ENCODE measurements at regions not wholly inside any gene's neighbourhood (a gene's known extent, or its start where the extent isn't known, plus 50 kb on each side); places are given as distances from the start of the nearest gene placed in this dataset.

GRCh38 chr11:121792185-121792584 lies 323.8 kb downstream of the BLID start:
- no peaks in the 10 kb centered on the region for H3K27me3 Mint-ChIP-seq (ENCODE audit: unreplicated experiment)
- no peak overlapping the region for H3K4me3 Mint-ChIP-seq (ENCODE audit: unreplicated experiment)
- TF ChIP-seq CTCF (IDR thresholded peaks at IDR 0.05; ENCODE audit: unreplicated experiment), result no peak
- H3K27ac Mint-ChIP-seq (ENCODE audit: unreplicated experiment), result no peak overlapping the region
- no peaks in the 10 kb centered on the region for H3K4me1 Mint-ChIP-seq (ENCODE audit: unreplicated experiment)
- H3K9me3 Mint-ChIP-seq (ENCODE audit: unreplicated experiment), result no peaks in the 10 kb centered on the region
- DNase-seq (ENCODE audit: low spot score), result no peak
- H3K36me3 Mint-ChIP-seq (ENCODE audit: low read depth, unreplicated experiment), result no peaks in the 10 kb centered on the region

GRCh38 chr11:121790430-121790829 lies 325.6 kb downstream of the BLID start:
- no peaks in the 10 kb centered on the region for H3K4me1 Mint-ChIP-seq (ENCODE audit: unreplicated experiment)
- no peak for TF ChIP-seq CTCF (IDR thresholded peaks at IDR 0.05; ENCODE audit: unreplicated experiment)
- no peaks in the 10 kb centered on the region for H3K9me3 Mint-ChIP-seq (ENCODE audit: unreplicated experiment)
- no peaks in the 10 kb centered on the region for H3K36me3 Mint-ChIP-seq (ENCODE audit: low read depth, unreplicated experiment)
- no peak overlapping the region for H3K4me3 Mint-ChIP-seq (ENCODE audit: unreplicated experiment)
- no peaks in the 10 kb centered on the region for H3K27me3 Mint-ChIP-seq (ENCODE audit: unreplicated experiment)
- DNase-seq (ENCODE audit: low spot score), result no peak
- no peak overlapping the region for H3K27ac Mint-ChIP-seq (ENCODE audit: unreplicated experiment)

- DNase-seq (ENCODE audit: low spot score), result no peak
- peaks cover 4% of the 10 kb centered on the region for H3K4me1 Mint-ChIP-seq (ENCODE audit: unreplicated experiment)
- no peak overlapping the region for H3K27ac Mint-ChIP-seq (ENCODE audit: unreplicated experiment)
- H3K36me3 Mint-ChIP-seq (ENCODE audit: low read depth, unreplicated experiment), result no peaks in the 10 kb centered on the region
- H3K4me3 Mint-ChIP-seq (ENCODE audit: unreplicated experiment), result no peak overlapping the region
- TF ChIP-seq CTCF (IDR thresholded peaks at IDR 0.05; ENCODE audit: unreplicated experiment), result no peak
- H3K9me3 Mint-ChIP-seq (ENCODE audit: unreplicated experiment), result no peaks in the 10 kb centered on the region
- peaks cover 2% of the 10 kb centered on the region for H3K27me3 Mint-ChIP-seq (ENCODE audit: unreplicated experiment)
Observed at GRCh38 chr11:121780971-121781370, 328.2 kb upstream of the SORL1-AS1 start.

GRCh38 chr11:121777056-121777455 lies 324.3 kb upstream of the SORL1-AS1 start:
- no peaks in the 10 kb centered on the region for H3K36me3 Mint-ChIP-seq (ENCODE audit: low read depth, unreplicated experiment)
- H3K9me3 Mint-ChIP-seq (ENCODE audit: unreplicated experiment), result no peaks in the 10 kb centered on the region
- no peak overlapping the region for H3K27ac Mint-ChIP-seq (ENCODE audit: unreplicated experiment)

GRCh38 chr11:121775276-121775675 lies 322.5 kb upstream of the SORL1-AS1 start:
- no peak for TF ChIP-seq CTCF (IDR thresholded peaks at IDR 0.05; ENCODE audit: unreplicated experiment)
- Mint-ChIP-seq H3K36me3 (ENCODE audit: low read depth, unreplicated experiment) (no peaks in the 10 kb centered on the region), H3K4me3 (ENCODE audit: unreplicated experiment) (no peak overlapping the region), H3K27ac (ENCODE audit: unreplicated experiment) (no peak overlapping the region), H3K9me3 (ENCODE audit: unreplicated experiment) (no peaks in the 10 kb centered on the region), H3K4me1 (ENCODE audit: unreplicated experiment) (no peaks in the 10 kb centered on the region), H3K27me3 (ENCODE audit: unreplicated experiment) (no peaks in the 10 kb centered on the region)
- no peak for DNase-seq (ENCODE audit: low spot score)

More at GRCh38 chr11:121777056-121777455, 324.3 kb upstream of the SORL1-AS1 start:
- DNase-seq (ENCODE audit: low spot score), result no peak
- Mint-ChIP-seq H3K27me3 (ENCODE audit: unreplicated experiment) (peaks cover 2% of the 10 kb centered on the region), H3K4me3 (ENCODE audit: unreplicated experiment) (no peak overlapping the region), H3K4me1 (ENCODE audit: unreplicated experiment) (peaks cover 4% of the 10 kb centered on the region)
- no peak for TF ChIP-seq CTCF (IDR thresholded peaks at IDR 0.05; ENCODE audit: unreplicated experiment)
